HCT116 (cell line): ENCODE measurements at regions not wholly inside any gene's neighbourhood (a gene's known extent, or its start where the extent isn't known, plus 50 kb on each side); places are given as distances from the start of the nearest gene placed in this dataset.

ENCODE experiments used
- ATAC-seq: fragments of 200-7000 bp; cut with Tn5 transposase; 2 replicates; pipeline ENCODE4 v1.9.1; 2020; ENCODE audit warnings: mild to moderate bottlenecking, moderate library complexity
- BruUV-seq: library from RNA; stranded (reverse); fragments of 400-500 nt; replicated peaks from 2 replicates; lab custom pipeline; 2021; lab: Mats Ljungman, UMichigan
- CTCF ChIA-PET: fragments of 300-600 bp; sonication (Branson Sonifier 250); formaldehyde crosslinking; loops from one replicate; lab custom pipeline; 2021; ENCODE audit warnings: antibody characterized with exemption; lab: Charles Lee
- POLR2A ChIA-PET: fragments of 300-600, 350-600 bp; sonication (Branson Sonifier 250); formaldehyde crosslinking; loops from one replicate; lab custom pipeline; 2021; ENCODE audit warnings: antibody characterized with exemption; lab: Charles Lee
- RAD21 ChIA-PET, 2 experiments: fragments of 300-600 bp; sonication (Branson Sonifier 250); formaldehyde crosslinking; loops; one replicate each; lab custom pipeline; 2023; ENCODE audit warnings: low total read pairs in 2 of 2; ENCODE audit not compliant: uncharacterized antibody in 2 of 2, unreplicated experiment in 2 of 2, low non-redundant PET in 1 of 2; lab: Charles Lee
- DNase-seq: peaks from one replicate; pipeline ENCODE4 v3.0.0-alpha.2; 2010; ENCODE audit warnings: low read depth, low spot score
- H2AFZ ChIP-seq: fragments of 200-600 bp; shearing (Covaris generic), sonication (generic); 2 replicates; pipeline ENCODE4 v1.6.1; 2017; ENCODE audit warnings: low read depth, mixed run types, mixed read lengths, antibody characterized with exemption, low read length; ENCODE audit not compliant: poor library complexity, severe bottlenecking
- H3K27ac ChIP-seq: 2 replicates; pipeline ENCODE4 v1.5.1; 2012; ENCODE audit warnings: low read depth, low read length
- H3K27me3 ChIP-seq: fragments of 200-600 bp; sonication (generic); 2 replicates; pipeline ENCODE4 v1.6.1; 2016; ENCODE audit warnings: mixed run types, low read length, mixed read lengths; ENCODE audit not compliant: insufficient read depth
- H3K36me3 ChIP-seq, 2 experiments: fragments of 200-500 bp in 1 of 2; fragments of 200-600 bp in 1 of 2; sonication (Bioruptor generic) in 1 of 2; sonication (generic) in 1 of 2; 2 replicates each; pipeline versions ENCODE4 v1.5.1 to v1.6.1; 2014 to 2016; ENCODE audit warnings: low read length in 2 of 2, inconsistent platforms in 1 of 2, mixed read lengths in 1 of 2, mixed run types in 1 of 2; ENCODE audit not compliant: insufficient read depth in 2 of 2, control insufficient read depth in 1 of 2
- H3K4me1 ChIP-seq, 2 experiments: fragments of 200-600 bp in 1 of 2; sonication (generic) in 1 of 2; 2 replicates each; pipeline versions ENCODE4 v1.5.1 to v1.6.1; 2012 to 2017; ENCODE audit warnings: low read length in 2 of 2, inconsistent platforms in 1 of 2, mild to moderate bottlenecking in 1 of 2, mixed read lengths in 1 of 2, mixed run types in 1 of 2, moderate library complexity in 1 of 2; ENCODE audit not compliant: insufficient read depth in 2 of 2, control insufficient read depth in 1 of 2
- H3K4me2 ChIP-seq: fragments of 200-600 bp; sonication (generic); 2 replicates; pipeline ENCODE4 v1.6.1; 2017; ENCODE audit warnings: mixed run types, low read length, mixed read lengths
- H3K4me3 ChIP-seq, 2 experiments: fragments of 200-600 bp in 1 of 2; sonication (generic) in 1 of 2; replicated peaks in 1 of 2; 2 replicates each; pipeline ENCODE4 v1.5.1; 2011 to 2016; ENCODE audit warnings: low read length in 2 of 2, control low read depth in 1 of 2, low read depth in 1 of 2, mild to moderate bottlenecking in 1 of 2, mixed read lengths in 1 of 2, mixed run types in 1 of 2
- H3K79me2 ChIP-seq: fragments of 200-600 bp; sonication (generic); 2 replicates; pipeline ENCODE4 v1.6.1; 2017; ENCODE audit warnings: mild to moderate bottlenecking, mixed run types, low read length, moderate library complexity, mixed read lengths; ENCODE audit not compliant: insufficient read depth
- H3K9ac ChIP-seq: fragments of 200-600 bp; sonication (generic); 2 replicates; pipeline ENCODE4 v1.6.1; 2016; ENCODE audit warnings: low read length, mixed read lengths
- H3K9me2 ChIP-seq: fragments of 200-600 bp; sonication (generic), shearing (Covaris generic); 2 replicates; pipeline ENCODE4 v1.6.1; 2017; ENCODE audit warnings: mixed run types, mild to moderate bottlenecking, moderate library complexity; ENCODE audit not compliant: insufficient read depth
- H3K9me3 ChIP-seq, 2 experiments: fragments of 200-500 bp in 1 of 2; fragments of 200-600 bp in 1 of 2; sonication (Bioruptor generic) in 1 of 2; sonication (generic) in 1 of 2; 2 replicates each; pipeline ENCODE4 v1.6.1; 2014 to 2017; ENCODE audit warnings: low read length in 2 of 2, mixed read lengths in 2 of 2, inconsistent platforms in 1 of 2, low read depth in 1 of 2, mild to moderate bottlenecking in 1 of 2, mixed run types in 1 of 2, moderate library complexity in 1 of 2; ENCODE audit not compliant: control insufficient read depth in 1 of 2, insufficient read depth in 1 of 2
- H4K20me1 ChIP-seq: fragments of 200-600 bp; sonication (generic), shearing (Covaris generic); 2 replicates; pipeline ENCODE4 v1.6.1; 2017; ENCODE audit warnings: mixed run types, mild to moderate bottlenecking, moderate library complexity; ENCODE audit not compliant: insufficient read depth
- CBX3 ChIP-seq: IDR thresholded peaks from 2 replicates; pipeline ENCODE4 v1.6.1; 2012; ENCODE audit warnings: low read depth
- CEBPB ChIP-seq: IDR thresholded peaks from 2 replicates; pipeline ENCODE4 v1.6.1; 2012; ENCODE audit warnings: low read depth
- EZH2 ChIP-seq: fragments of 200-600 bp; sonication (generic); IDR thresholded peaks from 2 replicates; pipeline ENCODE4 v1.6.1; 2017; ENCODE audit warnings: antibody characterized with exemption, mixed run types
- EZH2phosphoT487 ChIP-seq: fragments of 200-600 bp; IDR thresholded peaks from 2 replicates; pipeline ENCODE4 v1.6.1; 2018; ENCODE audit warnings: antibody characterized with exemption, borderline replicate concordance
- FOSL1 ChIP-seq: IDR thresholded peaks from 2 replicates; pipeline ENCODE4 v1.6.1; 2012; ENCODE audit warnings: low read depth
- MAX ChIP-seq: IDR thresholded peaks from 2 replicates; pipeline ENCODE4 v1.6.1; 2012
- POLR2A ChIP-seq: IDR thresholded peaks from 2 replicates; pipeline ENCODE4 v1.7.0; 2011; ENCODE audit warnings: borderline replicate concordance; ENCODE audit not compliant: insufficient read depth, insufficient read length; ENCODE audit errors: extremely low read depth
- REST ChIP-seq: IDR thresholded peaks from 2 replicates; pipeline ENCODE4 v1.6.1; 2012; ENCODE audit warnings: low read depth
- SP1 ChIP-seq: IDR thresholded peaks from 2 replicates; pipeline ENCODE4 v1.6.1; 2012; ENCODE audit warnings: low read depth
- SRF ChIP-seq: IDR thresholded peaks from 2 replicates; pipeline ENCODE4 v1.6.1; 2012; ENCODE audit warnings: low read depth
- TCF7L2 ChIP-seq: IDR thresholded peaks from 2 replicates; pipeline ENCODE4 v1.7.0; 2011; ENCODE audit warnings: borderline replicate concordance, inconsistent platforms; ENCODE audit not compliant: insufficient read depth, insufficient read length; ENCODE audit errors: extremely low read depth
- YY1 ChIP-seq: IDR thresholded peaks from 2 replicates; pipeline ENCODE4 v1.6.1; 2011; ENCODE audit warnings: low read length, low read depth, moderate library complexity, mild to moderate bottlenecking; ENCODE audit not compliant: insufficient replicate concordance; ENCODE audit errors: extremely low read depth
- ZFX ChIP-seq: fragments of 450-650 bp; IDR thresholded peaks from 2 replicates; pipeline ENCODE4 v1.6.1; 2017
- ZNF274 ChIP-seq: fragments of 200-500 bp; sonication (Bioruptor generic); IDR thresholded peaks from 2 replicates; pipeline ENCODE4 v1.6.1; 2014; ENCODE audit warnings: mild to moderate bottlenecking, low read depth, low read length, inconsistent platforms
- intact Hi-C: fragments of 100-400 bp; cut with micrococcal nuclease; formaldehyde crosslinking; loops from 2 replicates; pipeline ENCODE4 v1.10.0; 2022
- TF ChIP-seq, protein P1 (sequence below): IDR thresholded peaks from 2 replicates; pipeline ENCODE4 v1.6.1; 2012
- TF ChIP-seq, protein P2 (sequence below): IDR thresholded peaks from 2 replicates; pipeline ENCODE4 v1.6.1; 2011; ENCODE audit warnings: mild to moderate bottlenecking, low read length, moderate library complexity; ENCODE audit not compliant: insufficient replicate concordance; ENCODE audit errors: extremely low read depth
- TF ChIP-seq, protein P3 (sequence below), 3 experiments: fragments of 200-600 bp in 1 of 3; sonication (generic) in 1 of 3; IDR thresholded peaks in 2 of 3; conservative IDR thresholded peaks in 1 of 3; 2 replicates each; pipeline ENCODE4 v1.5.1; 2012 to 2017; ENCODE audit warnings: low read depth in 2 of 3, low read length in 2 of 3, antibody characterized with exemption in 1 of 3, borderline replicate concordance in 1 of 3, control low read depth in 1 of 3, mild to moderate bottlenecking in 1 of 3, mixed read lengths in 1 of 3, mixed run types in 1 of 3, moderate library complexity in 1 of 3; ENCODE audit not compliant: insufficient read depth in 1 of 3

DNA sequence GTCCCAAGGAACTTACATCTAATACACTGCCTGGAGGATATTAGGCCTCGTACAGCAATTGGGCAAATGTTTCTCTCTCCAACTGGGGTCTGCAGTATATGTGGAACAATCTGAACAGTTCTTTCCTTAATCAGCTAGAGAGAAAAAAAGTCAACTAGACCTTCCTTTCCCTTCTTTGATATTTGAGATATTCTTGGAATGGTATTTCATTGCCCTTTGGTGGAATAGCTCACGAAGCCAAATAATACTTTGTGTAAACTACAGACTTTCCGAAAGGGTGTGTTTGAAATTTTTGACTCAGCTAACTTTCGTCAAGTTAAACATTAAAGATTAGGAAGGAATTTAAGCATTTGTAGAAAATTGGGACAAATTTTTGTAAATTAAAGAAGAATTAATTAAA lies 425.6 kb downstream of the RWDD3 start:
- H3K4me2 ChIP-seq, result no peak overlapping the region
- H3K9me3 ChIP-seq, result no peaks in the 10 kb centered on the region
- TF ChIP-seq MAX (no peak), EZH2 (no peak), ZNF274 (no peak), REST (no peak), YY1 (no peak), CEBPB (no peak), POLR2A (no peak), CBX3 (no peak), SRF (no peak), FOSL1 (no peak), SP1 (no peak), ZFX (no peak), EZH2phosphoT487 (no peak), TCF7L2 (no peak)
- TF ChIP-seq, protein P1, sequence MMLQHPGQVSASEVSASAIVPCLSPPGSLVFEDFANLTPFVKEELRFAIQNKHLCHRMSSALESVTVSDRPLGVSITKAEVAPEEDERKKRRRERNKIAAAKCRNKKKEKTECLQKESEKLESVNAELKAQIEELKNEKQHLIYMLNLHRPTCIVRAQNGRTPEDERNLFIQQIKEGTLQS, result no peak
- TF ChIP-seq, protein P2, sequence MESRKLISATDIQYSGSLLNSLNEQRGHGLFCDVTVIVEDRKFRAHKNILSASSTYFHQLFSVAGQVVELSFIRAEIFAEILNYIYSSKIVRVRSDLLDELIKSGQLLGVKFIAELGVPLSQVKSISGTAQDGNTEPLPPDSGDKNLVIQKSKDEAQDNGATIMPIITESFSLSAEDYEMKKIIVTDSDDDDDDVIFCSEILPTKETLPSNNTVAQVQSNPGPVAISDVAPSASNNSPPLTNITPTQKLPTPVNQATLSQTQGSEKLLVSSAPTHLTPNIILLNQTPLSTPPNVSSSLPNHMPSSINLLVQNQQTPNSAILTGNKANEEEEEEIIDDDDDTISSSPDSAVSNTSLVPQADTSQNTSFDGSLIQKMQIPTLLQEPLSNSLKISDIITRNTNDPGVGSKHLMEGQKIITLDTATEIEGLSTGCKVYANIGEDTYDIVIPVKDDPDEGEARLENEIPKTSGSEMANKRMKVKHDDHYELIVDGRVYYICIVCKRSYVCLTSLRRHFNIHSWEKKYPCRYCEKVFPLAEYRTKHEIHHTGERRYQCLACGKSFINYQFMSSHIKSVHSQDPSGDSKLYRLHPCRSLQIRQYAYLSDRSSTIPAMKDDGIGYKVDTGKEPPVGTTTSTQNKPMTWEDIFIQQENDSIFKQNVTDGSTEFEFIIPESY, result no peak
- TF ChIP-seq, protein P3, sequence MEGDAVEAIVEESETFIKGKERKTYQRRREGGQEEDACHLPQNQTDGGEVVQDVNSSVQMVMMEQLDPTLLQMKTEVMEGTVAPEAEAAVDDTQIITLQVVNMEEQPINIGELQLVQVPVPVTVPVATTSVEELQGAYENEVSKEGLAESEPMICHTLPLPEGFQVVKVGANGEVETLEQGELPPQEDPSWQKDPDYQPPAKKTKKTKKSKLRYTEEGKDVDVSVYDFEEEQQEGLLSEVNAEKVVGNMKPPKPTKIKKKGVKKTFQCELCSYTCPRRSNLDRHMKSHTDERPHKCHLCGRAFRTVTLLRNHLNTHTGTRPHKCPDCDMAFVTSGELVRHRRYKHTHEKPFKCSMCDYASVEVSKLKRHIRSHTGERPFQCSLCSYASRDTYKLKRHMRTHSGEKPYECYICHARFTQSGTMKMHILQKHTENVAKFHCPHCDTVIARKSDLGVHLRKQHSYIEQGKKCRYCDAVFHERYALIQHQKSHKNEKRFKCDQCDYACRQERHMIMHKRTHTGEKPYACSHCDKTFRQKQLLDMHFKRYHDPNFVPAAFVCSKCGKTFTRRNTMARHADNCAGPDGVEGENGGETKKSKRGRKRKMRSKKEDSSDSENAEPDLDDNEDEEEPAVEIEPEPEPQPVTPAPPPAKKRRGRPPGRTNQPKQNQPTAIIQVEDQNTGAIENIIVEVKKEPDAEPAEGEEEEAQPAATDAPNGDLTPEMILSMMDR (IDR thresholded peaks at IDR 0.05 in 2 of 3, conservative IDR thresholded peaks at IDR 0.05 in 1 of 3; ENCODE audit: borderline replicate concordance in 1 of 3, insufficient read depth in 1 of 3, low read depth in 2 of 3, low read length in 2 of 3), result no peak
- ChIA-PET POLR2A (no interaction called here), CTCF (no interaction called here), RAD21 (no interaction called here)
- no TSS peak for BruUV-seq
- H3K9ac ChIP-seq, result no peak overlapping the region
- no peaks in the 10 kb centered on the region for H3K27me3 ChIP-seq
- H3K79me2 ChIP-seq, result no peaks in the 10 kb centered on the region
- no peak overlapping the region for H3K4me3 ChIP-seq
- no peak overlapping the region for H3K27ac ChIP-seq
- no peaks in the 10 kb centered on the region for H3K4me1 ChIP-seq
- no peaks in the 10 kb centered on the region for H4K20me1 ChIP-seq
- no peak overlapping the region for H2AFZ ChIP-seq
- no peaks in the 10 kb centered on the region for H3K9me2 ChIP-seq
- intact Hi-C loops, result no loop called here
- no peak for DNase-seq
- no peaks in the 10 kb centered on the region for H3K36me3 ChIP-seq
- ATAC-seq, result no peak
